Iris pigment epithelial cell (primary cell): ENCODE measurements at regions not wholly inside any gene's neighbourhood (a gene's known extent, or its start where the extent isn't known, plus 50 kb on each side); places are given as distances from the start of the nearest gene placed in this dataset.

Experiments used
- DNase-seq: peaks from one replicate; pipeline ENCODE4 v3.0.0-alpha.2; 2011; ENCODE audit warnings: low read depth

DNA sequence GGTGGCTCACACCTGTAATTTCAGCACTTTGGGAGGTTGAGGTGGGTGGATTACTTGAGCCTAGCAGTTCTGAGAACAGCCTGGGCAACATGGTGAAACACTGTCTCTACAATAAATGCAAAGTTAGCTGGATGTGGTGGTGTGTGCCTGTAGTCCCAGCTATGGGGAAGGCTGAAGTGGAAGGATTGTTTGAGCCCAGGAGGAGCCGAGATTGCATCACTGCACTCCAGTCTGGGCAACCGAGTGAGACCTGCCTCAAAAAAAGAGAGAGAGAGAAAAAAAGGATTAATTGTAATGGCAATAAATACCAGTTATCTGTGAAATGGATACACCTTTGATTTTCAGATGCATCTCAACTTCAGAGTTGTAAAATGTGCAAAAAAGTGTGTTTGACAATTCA lies 58.8 kb downstream of the SPRY1 start:
- no peak for DNase-seq

DNA sequence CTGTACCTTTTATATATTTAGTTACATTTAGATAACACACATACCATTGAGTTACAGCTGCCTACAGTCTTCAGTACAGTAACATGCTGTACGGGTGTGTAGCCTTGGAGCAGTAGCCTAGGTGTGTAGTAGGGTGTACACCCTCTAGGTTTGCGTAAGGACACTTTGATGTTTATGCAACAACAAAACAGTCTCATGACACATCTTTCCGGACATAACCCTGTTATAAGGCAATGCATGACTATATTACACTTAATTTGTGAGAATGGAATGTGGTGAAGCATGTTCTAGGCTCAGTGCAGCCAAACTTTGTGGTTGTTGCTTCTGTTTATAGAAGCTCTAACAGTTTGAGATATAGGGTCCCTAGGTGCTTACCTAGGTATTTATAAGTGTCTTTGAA lies 65.4 kb downstream of the SPRY1 start:
- DNase-seq: peak; percentile 56

DNA sequence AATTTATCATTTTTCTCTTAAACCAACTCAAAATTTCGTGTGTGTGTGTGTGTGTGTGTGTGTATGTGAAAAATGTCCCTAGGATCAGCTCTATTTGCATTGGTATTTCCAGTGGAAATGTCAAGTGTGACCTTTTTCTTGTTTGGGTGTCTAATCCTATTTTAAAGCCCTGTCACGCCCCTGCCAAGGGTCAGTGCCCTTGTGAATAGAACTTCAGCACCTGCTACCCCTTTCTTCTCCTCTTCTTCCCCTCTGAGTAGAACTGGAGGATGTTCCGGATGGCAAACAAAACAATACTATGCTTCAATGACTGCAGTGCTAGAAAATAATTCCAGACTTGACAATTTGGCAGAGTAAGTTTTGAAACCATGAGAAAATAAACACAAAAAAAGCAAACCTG lies 67.3 kb downstream of the SPRY1 start:
- no peak for DNase-seq

DNA sequence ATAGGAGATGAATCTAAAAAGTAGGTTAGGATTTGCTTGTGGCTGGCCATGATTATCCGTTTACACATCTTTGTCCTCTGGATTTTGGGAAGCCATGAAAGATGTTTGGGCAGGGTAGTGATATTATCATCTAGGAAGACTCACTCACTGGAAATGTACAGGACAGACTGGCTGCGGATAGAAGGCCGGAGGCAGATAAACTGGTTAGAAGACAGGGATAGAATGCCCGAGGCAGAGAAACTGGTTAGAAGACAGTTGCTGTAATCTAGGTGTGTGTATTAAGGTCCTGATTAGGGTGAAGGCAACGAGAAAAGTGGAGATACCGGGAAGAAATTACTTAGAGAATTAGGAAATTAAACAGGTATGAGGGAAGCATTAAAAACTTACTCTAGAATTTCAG lies 68.8 kb downstream of the SPRY1 start:
- DNase-seq: no peak

DNA sequence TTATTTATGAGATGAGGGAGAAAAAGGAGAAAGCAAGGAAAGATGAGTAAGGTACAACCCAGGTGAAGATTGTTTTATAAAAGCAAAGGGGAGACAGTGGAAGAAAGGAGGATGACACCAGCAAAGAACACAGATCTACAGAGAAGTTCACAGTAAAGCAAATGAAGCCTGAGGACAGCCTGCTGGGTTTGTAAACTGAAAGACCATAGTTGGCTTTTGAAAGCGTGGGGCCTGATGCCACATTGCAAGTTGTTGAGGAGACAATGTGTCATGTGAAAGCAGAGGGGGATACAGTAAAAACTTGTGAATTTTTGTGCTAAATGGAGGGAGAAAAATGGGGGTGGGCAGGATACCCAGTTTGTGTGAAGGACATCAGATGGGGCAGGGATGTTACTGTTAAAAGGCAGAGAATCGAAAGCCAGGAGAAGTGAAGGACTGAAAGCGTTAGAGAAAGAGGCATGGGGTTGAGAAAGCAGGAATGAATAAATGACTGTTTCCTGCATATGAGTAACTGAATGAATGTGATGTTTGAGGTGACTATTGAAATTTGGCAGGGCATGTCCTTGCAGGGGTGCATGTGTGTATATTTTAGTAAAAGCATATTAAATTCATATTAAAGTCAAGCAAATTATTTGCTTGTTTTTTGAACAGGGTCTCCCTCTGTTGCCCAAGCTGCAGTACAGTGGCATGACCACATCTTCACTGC lies 69.6 kb downstream of the SPRY1 start:
- no peak for DNase-seq

DNA sequence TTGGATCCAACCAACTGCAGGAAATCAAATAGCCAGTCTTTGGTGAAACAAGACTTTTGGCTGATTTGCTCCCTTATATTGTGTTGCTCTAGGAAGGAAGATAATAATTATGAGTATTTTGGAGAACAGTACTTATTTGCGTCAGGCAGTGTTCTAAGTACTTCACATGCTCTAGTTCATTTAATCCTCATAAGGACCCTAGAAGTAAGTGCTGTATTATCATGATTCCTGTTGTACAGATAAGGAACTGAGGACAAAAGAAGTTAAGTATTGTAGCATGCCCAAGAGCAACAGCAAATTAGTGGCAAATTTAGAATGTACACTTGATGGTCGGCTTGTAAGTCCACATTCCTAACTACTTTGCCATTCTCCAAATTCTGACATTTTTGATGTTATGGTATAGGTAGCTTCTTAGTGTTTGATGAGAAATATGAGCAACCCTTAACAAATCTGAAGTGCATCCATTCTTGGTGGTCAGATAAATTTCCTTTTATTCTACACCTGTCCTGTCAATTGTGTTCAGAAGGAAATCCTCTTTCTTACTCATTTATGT lies 72.0 kb downstream of the SPRY1 start:
- no peak for DNase-seq

DNA sequence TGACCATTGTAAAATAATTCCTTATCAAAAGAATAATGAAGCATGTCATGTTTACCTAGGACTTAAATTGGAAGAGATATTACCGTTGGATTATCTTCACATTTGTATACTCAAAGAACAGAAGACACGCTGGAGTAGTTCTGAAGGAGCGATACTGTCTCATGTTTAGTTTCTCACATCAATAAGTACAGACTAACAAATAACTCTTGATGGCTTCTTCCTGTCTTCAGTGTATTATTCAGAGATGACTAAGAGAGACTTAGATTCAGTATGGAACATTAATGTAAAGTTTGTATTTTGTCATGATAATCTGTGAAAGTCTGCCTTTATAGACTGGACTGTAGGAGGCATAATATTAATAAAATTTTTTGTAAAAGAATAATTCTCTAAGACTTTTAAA lies 72.7 kb downstream of the SPRY1 start:
- no peak for DNase-seq

DNA sequence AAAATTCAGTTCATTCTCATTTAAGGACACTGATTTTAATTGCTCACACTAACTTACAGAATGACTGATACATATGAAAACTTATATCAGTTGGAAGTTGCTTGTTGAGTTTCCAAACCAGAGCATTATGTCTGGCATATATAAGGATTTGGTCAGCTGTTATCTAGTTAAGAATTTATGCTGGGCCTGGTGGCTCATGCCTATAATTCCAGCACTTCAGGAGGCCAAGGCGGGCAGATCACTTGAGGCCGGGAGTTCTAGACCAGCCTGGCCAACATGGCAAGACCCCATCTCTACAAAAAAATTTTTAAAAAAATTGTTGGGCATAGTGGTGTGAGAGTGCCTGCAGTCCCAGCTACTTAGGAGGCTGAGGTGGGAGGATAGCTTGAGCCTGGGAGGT lies 73.1 kb downstream of the SPRY1 start:
- DNase-seq: no peak

DNA sequence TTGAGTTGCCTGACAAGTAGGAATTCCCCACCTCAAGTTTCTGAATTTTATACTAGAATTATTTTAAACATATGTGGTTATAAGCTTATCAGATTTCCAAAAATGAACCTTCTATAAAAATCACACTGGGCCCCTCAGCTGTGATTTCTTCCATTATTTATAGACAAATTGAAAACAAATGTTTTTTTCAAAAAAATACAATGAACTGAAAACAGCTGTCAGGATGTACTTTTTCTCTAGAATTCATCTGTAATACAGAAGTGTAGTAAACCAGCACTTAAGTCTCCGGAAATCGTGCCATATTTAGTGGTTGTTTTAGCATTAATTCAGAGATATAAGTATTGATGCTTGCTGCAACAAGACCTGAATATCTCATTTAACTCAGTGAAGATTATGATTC lies 74.0 kb downstream of the SPRY1 start:
- DNase-seq: no peak

DNA sequence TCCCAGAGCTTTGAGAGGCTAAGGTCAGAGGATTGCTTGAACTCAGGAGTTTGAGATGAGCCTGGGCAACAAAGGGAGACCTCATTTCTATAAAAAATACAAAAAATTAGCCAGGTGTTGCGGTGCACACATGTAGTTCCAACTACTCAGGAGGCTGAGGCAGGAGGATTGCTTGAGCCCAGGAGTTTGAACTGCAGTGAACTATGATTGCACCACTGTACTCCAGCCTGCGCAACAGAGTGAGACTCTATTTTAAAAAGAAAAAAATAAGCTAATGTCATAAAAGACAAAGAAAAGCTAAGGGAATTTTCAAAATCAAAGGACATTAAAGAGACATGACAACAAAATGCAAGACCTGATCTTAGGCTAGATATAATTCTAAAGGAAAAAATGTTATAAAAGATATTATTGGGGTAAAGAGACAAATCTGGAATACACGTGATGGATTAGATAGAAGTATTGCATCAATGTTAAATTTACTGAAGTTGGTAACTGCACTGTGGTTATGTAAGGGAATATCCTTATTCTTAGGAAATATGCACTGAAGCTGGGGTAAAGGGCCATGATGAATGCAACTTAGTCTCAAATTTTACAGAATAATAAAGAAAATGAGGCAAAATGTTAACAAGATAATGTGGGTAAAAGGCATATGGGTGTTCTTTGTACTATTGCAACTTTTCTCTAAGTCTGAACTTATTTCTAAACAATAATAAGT lies 75.2 kb downstream of the SPRY1 start:
- no peak for DNase-seq

DNA sequence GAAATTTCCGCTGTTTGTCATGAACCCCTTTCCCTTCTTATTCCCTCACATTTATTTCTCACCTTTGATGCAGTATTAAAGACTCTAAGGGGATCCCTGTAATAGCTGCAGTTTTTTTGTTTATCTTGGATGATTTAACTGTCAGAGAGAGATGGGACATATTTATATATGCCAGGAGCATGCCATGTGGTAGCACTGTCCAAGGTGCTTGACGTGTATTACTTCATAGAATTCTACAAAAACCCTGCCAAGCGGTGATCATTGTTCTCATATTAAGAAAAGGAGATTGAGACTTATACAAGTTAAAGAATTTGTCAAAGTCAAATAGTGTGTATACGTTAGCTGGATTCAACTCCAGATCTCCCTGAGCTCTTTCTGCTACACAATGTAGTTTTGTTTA lies 78.2 kb downstream of the SPRY1 start:
- DNase-seq: no peak

DNA sequence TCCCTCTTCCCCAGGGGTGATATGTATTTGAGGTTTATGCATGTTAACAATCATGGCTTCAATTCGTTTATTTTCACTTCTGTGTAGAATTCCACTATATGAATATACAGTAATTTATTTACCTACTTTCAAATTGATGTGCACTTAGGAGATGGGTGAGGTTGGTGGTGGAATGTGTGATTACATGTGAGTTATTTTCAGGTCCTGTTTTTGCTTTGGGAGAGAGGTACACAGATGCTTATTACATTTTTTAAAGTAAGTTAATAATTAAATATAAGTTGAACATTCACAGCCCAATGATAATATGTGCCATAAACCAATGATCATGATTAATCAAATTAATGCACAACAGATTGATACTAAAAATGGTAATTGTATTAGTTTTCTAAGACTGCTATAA lies 79.5 kb downstream of the SPRY1 start:
- no peak for DNase-seq

DNA sequence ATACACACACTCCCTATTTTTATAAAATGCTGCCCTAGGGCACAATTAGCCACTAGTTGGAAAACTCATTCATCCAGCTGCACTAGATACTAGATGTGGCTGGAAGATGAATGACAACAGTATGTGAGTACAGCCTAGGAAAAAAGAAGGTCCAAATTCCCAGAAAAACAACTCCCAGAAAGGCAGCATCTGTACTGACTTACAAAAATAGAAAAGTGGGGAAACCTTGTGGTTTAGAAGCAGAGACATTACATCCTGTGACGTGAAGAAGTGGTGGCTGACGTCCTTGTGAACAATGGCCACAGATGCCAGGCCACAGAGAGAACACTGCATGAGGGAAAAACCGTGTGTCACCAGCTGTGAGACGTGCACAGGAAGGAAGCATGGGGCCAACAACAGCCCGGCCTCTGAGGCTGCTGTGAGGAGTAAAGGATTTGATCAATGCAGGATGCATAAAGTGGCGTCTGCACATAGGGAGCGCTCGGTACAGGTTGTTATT lies 81.2 kb downstream of the SPRY1 start:
- peak; percentile 36 for DNase-seq

DNA sequence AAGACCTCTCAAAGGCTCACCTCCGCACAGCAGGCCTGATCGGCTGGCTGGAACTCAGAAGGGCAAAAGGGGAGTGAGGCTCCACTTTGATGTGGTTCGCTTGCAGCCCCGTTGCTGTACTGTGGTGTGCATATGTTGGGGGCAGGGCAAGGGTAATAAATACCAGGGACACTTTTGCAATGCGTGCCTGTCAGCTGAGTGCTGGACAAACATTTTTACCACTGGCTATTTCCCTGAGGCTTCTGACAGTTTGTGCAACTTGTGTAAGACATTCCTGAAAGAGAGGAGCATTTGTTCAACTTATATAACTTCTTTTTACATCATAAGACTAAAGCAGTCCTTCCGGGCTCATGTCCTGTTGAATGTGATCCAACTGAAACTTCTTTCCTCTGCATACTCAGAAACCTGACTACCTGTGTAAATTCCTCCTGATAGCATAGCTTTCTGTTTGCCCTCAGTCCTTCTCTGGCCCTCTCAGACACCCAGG lies 82.3 kb downstream of the SPRY1 start:
- peak; percentile 72 for DNase-seq

DNA sequence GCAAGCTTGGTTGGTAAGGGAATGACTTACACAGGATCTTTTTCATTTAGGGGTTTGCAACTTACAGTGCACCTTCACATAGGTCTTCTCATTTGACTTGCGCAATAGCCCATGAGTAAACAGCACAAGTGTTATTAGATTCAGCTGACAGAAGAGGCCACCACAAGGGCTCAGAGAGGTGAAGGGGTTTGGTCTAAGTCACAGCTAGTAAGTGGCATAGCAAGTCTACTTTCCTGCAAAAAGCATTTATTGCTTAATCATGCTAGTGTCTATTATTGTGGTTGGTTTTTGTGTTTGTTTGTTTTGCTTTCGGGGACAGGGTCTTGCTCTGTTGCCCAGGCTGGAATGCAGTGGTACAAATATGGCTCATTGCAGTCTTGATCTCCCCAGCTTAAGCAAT lies 83.3 kb downstream of the SPRY1 start:
- DNase-seq: peak; percentile 23

DNA sequence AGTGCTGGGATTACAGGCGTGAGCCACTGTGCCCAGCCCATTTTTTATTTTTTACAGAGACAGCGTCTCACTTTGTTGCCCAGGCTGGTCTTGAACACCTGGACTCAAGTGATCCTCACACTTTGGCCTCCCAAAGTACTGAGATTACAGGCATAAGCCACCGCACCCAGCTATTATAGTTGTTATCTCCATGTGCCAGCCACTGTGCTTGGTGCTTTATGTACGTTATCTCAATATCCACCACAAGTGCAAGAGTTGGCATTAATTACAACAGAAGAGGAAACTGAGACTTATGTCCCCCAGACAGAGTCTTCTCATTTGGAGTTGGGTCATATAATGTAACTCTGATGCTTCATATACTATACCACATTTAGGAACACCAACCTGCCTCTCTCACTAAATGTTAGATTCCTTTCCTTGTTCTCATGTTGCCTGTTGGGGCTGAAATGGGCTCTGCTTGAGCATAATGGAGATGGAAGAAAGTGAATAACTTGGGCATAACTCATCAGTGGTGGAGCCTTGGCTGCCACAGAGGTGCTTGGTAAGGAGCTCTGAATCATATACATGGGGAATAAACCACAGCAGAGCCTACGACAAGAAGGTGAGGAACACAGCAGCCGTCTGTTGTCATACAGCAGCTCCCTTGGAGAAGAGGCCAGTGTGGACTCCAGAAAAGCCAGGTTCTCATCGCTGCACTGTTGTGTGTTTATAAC lies 84.3 kb downstream of the SPRY1 start:
- peak; percentile 81 for DNase-seq

DNA sequence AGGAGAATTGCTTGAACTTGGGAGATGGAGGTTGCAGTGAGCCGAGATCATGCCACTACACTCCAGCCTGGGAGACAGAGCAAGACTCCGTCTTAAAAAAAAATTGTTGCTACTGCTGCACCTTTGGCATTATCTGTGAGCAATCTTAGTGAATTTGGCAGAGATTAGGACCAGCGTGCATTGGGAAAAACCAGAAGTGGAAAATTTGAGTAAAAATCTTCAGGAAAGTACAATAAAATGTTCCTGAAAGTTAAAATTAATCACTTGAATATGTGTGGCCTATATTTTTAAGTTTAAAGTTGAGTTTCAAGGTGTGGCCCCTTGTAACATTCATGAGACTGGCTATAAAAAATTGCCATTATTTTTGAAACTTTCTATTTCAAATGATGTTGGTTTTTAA lies 85.1 kb downstream of the SPRY1 start:
- no peak for DNase-seq

DNA sequence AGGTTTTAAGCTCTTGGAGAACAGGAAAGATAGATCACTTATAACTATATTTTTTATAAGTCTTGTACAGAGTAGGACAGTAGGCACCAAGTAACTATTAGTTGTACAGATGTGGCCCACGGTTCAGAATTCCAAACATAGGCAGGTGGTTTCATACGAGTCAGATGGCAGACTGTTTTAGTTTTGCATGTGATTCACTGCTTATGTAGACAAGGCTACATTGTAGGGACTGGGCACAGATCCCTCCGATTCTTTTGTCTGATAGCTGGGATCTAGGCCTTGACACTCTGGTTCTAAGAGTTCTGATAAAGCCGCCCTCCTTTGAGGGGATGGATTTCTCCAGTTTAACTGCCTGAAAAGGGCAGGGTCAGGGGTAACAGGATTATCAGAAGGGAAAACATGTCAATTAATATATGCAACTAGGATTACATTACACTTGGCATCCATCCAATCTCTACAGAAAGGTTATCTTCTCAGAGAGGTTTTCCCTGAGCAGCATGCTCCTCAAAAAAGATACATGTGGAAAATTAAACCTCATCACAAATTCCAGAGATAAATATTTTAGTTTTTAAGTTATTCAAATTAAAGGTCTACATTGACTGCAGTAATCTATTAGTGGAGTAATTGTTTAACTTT lies 87.8 kb downstream of the SPRY1 start:
- no peak for DNase-seq

DNA sequence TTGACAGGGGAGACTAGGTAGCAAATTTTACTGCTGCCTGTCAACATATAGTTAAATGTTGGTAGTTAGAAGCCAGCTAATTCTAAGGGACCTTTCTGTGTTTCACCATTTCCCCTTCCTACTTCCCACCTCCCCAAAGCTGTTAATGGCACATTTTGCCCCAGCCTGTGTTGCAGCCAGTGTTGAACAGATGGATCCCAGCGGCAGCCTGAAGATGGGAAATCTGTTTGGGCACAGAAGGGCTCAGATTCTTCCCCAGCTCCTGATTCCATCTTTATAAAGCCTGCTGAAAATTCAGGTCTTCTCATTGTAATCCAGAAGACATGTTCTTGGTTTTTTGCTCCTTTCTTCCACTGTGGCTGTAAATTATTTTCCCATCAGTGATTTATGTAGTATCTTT lies 89.0 kb downstream of the SPRY1 start:
- DNase-seq: no peak

DNA sequence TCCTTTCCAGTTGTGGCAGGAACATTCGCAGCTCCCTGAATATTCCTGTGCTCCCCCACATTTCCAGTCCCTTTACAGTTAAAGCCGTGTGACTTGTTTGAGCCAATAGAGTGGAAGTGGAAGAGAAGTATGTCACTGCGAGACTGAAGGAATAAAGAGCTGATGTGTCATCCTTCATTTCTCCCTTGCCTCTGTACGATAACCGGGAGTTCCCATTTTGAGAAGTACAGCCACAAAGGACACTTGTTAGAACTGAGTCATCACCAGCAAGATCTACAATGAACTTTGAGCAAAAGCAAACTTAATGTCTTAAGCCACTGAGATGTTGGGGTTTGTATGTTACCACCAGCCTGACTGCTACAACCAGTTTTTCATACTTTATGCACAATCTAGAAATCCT lies 92.3 kb downstream of the SPRY1 start:
- peak; percentile 88 for DNase-seq

DNA sequence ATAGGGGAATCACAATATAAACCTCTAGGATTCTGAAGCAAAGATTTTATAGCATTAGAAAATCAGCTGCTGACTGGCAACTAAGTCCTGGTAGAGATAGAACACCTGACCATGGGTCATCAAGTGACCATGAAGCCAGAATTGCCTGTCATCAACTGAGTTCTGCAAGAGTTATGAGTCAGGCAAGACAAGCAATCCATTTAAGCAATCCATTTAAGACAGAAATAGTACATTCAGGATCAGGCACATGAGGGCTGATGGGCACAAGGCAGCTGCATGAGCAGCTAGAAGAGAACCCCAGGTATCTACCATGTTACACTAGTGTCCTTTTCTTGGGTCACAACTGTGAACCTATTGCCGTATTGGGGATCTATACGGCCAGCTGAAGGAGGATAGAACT lies 98.9 kb downstream of the SPRY1 start:
- DNase-seq: peak; percentile 60

DNA sequence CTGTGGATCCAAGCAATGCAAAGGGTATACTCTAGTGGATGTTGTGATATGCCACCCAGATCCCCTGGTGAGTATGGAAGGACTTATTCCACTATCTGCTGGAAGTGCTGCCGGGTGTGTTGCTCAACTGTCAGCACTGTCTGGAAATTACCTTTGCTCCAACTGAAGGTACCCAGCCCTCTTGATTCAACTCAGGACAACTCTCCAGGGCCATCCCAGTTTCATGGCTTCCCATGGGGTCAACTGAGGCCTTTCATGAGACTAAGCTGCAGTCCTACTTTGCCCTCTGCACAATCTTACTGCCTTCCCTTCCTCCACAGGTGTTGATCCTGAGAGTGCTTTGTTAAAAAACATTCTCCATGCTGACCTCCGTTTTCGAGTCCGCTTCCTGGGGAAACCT lies 99.8 kb downstream of the SPRY1 start:
- DNase-seq: no peak
